Bone marrow (tissue), 2 donors: ENCODE measurements at regions not wholly inside any gene's neighbourhood (a gene's known extent, or its start where the extent isn't known, plus 50 kb on each side); places are given as distances from the start of the nearest gene placed in this dataset.

Experiments used
- DNase-seq, 2 donors: peaks; one replicate each; lab custom pipeline; 2025; lab: John Stamatoyannopoulos, UW

DNA sequence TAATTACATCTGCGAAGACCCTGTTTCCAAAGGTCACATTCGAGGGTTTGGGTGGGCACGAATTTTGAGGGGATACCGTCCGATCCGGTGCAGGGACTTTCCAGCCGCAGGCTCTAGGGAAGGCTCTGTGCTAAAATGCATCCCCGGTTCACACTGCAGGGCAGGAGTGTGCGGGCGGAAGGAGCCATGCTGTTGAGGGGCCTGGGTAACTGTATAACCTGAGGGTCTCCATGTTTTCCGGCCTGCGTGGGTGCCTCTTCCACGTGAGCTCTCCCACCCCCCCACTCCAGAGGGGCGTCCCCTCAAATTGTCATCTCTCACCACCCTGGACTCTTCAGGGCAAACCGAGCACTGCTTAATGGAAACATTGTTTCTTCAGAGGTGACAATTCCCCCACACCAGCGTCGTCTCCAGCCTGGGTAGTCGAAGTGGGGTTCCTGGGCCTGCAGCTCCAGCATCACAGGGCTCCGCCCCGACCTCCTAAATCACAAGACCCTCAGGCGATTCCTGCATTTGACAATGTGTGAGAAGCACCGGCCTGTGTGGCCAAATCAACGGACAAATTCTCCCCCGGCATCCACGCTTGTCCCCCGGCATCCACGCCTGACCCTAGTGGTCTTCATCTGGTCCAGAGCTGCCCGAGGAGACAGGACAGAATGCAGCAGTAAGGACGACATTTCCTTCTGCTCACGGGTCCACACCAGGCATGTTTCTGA, 51.2 kb downstream of the FOXL3 start:
- no peak for DNase-seq

- no peak for DNase-seq
Measured at GRCh38 chr7:341841-342638, 52.1 kb downstream of the FOXL3 start.

- DNase-seq, result no peak
Measured at GRCh38 chr7:342681-343216, 52.8 kb downstream of the FOXL3 start.

- DNase-seq, result no peak
Measured at GRCh38 chr7:343227-343822, 53.4 kb downstream of the FOXL3 start.

GRCh38 chr7:343864-344607, 54.1 kb downstream of the FOXL3 start:
- DNase-seq, result no peak

DNA sequence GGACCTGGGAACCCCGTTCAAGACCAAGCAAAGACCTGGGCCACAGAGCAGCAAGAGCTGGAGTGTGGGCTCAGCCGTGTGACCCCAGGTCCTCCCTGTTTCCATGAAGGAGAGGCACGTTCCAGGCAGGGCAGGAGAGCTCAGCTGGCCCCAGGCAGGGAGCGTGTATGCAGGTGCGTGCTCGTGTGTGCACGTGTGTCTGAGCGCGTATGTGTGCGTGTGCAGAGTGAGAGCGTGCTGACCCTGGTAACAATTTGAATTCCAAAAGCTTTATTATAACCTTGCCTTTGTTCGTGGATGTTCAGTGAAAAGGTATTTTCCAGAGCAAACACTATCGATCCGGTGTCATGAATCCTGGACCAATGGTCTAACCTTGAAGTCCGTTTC, 54.6 kb downstream of the FOXL3 start:
- no peak for DNase-seq

- DNase-seq, result no peak
Measured at GRCh38 chr7:346116-346898, 56.3 kb downstream of the FOXL3 start.

- DNase-seq, result no peak
Measured at GRCh38 chr7:347001-347590, 57.1 kb downstream of the FOXL3 start.

- no peak for DNase-seq
Measured at GRCh38 chr7:347644-348479, 57.9 kb downstream of the FOXL3 start.

DNA sequence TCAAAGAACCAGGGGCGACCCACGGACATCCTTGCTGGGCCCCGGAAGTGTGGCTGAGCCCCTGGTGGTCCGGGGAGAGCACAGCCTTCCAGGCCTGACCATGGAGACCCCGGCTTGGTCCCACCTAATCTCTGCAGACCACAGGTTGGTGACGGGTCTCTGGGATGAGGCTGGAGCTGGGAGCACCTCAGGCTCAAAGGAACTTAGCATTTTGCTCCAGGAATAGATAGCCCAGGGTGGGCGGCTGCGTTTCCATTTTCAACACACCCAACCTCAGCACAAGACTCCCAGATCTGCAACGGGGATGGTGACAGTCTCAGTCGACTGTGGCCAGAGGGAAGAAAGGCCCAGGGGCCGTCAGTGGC, 58.5 kb downstream of the FOXL3 start:
- no peak for DNase-seq

GRCh38 chr7:348962-349743, 59.2 kb downstream of the FOXL3 start:
- DNase-seq, result no peak

- DNase-seq, result no peak
Measured at GRCh38 chr7:351256-351655, 61.3 kb downstream of the FOXL3 start.

GRCh38 chr7:351681-352480, 61.9 kb downstream of the FOXL3 start:
- DNase-seq, result no peak

DNA sequence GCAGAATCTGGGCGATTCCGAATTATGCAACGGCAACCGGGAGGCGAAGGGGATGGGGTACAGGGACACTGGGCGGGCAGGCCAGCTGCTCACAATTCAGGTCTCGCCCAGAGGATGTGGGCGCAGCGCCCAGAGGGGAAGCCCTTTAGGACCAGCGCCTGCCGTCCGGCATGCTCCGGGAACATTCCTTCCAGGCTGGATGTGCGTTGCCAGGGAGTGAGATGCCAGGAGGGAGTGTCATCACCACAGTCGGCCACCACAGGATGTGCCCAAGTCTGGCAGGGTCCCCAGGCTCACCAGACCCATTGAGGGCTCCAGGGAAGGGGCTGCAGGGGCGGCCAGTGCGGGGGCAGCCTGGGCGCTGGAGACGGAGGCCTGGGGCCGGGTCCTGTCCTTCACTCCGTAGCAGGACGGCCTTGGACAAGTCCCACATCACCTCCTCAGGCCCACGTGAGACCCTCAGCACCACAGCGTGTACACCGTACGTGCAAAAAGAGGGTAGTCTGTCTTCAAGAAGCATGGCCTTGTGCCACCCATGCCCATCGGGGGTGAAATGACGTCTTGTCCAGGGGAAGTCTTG, 63.9 kb downstream of the FOXL3 start:
- DNase-seq, result no peak

DNA sequence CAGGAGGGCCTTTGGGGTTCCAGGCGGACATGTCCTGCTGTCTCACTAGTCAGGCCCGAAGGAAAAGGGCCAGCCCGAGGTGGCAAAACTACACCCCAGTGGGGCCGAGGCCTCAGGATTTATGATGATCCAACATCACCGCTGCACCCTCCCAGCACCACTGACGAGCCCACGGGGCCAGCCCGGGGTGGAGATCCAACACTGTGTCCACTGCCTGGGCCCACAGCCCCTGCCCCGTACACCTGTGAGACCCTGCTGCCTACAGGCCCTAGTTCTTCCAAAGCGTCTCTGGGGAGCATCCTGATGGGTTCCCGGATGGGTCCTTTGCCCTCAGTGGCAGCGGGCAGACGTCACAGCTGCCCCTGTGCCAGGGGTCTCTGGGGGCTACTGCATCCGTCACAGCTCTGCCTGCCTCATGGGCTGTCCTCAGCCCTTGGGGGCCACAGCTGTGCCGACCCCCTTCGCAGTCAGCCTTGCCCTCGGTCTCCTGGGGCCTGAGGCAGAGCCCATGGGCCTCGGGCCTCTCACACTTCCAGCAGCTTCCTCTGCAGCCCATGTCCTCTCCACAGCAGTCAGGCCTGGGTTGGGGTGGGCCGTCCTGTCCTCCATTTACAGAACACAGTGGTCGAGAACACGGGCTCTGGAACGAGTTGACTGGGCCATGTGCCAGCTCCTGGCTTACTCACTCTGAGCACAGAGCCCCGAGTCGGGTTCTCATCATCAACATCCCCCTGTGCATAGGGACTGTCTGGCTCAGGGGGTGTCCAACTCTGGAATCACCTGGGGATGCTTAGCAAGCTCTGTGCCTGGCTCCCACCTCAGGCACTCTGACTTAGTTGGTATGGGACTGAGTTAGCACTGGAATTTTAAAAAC, 64.9 kb downstream of the FOXL3 start:
- DNase-seq, result no peak

DNA sequence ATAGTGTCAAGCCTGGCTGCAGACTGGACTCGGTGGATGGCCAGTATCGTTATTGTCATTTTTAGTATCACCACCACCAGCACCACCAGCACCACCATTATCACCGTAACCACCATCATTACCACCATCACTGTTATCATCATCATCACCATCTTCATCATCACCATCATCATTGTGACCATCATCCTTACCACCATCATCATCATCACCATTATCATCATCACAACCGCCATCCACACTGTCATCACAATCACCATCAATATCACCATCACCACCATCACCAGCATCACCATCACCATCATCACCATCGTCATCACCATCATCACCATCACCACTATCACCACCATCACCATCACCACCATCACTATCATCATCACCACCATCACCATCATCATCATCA, 65.6 kb downstream of the FOXL3 start:
- DNase-seq, result no peak

- no peak for DNase-seq
Measured at GRCh38 chr7:356087-356486, 66.1 kb downstream of the FOXL3 start.
